HG03108 (cell line): ENCODE measurements at regions not wholly inside any gene's neighbourhood (a gene's known extent, or its start where the extent isn't known, plus 50 kb on each side); places are given as distances from the start of the nearest gene placed in this dataset.

Experiments
- ATAC-seq: cut with Tn5 transposase; IDR thresholded peaks from one replicate; pipeline ENCODE4 v1.9.1; 2021; ENCODE audit warnings: moderate library complexity; ENCODE audit not compliant: unreplicated experiment

DNA sequence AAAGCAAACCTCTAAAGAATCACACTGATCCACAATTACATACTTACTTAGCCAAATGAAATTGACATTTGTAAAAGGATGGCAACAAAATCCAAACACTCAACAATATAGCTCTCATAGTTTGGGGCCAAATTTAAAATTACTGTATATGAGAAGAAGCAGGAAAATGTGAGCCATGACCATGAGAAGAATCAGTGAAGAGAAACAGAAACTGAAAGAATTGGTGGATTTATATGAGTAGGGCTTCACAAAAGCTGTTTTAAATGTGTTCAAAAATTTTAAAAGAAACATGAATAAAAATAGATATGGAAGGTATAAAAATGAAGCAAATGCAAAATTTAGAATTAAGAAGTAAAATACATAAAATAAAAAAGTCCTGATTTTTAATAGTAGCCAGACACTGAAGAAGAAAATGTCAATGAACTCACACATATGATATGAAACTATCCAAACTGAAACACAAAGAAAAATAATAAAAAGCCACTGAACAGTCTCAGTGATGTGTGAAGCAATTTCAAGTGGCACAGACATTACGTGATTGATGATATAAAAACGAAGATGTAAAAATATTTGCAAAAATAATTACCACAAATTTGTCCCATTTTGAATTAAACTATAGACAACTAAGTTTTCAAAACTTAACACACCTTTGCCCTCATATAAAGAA lies 87.9 kb upstream of the MDGA2 start:
- ATAC-seq, result no peak

DNA sequence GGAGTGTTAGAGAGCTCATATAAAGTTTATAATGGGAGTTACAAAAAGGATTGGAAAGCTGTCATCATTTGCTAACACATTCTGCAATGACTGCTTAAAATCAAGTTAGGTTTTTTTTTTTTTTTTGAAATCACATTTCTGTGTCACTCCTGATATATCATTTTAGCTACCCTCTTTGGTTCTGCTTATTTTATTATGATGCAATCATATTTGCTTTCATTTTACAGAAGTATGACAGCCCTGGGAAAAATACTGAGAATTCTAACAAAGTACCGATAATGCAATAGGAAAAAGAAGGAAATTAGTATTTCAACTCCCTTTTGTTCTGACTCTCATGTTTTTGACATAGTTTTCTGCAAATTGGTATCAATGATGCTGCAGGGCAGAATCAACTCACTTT lies 71.6 kb upstream of the MDGA2 start:
- no peak for ATAC-seq

DNA sequence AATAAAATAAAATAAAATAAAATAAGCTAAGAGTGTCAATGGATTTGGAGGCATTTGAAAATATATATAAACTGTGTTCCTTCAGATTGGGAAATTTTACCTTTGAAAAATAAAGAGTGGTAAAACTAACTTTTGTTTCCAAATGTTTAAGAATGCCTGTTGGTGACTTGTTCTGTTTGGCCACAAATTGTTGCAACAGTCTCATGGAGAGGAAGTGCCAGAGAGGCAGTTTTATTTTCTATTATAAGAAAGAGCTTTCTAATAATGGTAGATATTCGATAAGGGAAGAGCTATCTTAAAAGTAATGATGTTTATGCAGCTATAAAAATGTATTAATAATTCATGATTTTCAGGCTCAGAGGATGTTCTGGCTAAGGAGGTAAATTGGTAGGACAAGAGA lies 68.8 kb upstream of the MDGA2 start:
- no peak for ATAC-seq

DNA sequence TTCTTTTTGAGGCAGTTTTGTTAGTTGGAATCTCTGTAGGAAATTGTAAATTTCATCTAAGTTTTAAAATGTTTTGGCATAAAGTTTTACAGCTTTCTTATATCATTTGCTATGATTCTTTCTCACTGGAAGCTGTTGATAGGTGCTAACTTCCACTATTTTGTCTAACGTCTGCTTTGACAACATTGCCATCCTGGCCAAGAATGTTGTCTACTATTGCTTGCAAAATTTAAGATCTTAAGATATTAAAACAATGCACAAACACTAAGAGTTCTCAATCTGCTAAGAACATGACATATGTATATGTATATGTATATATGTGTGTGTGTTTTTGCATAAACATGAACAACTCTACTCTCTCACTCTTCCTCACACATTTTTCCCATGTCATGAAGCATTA lies 64.1 kb upstream of the MDGA2 start:
- no peak for ATAC-seq

DNA sequence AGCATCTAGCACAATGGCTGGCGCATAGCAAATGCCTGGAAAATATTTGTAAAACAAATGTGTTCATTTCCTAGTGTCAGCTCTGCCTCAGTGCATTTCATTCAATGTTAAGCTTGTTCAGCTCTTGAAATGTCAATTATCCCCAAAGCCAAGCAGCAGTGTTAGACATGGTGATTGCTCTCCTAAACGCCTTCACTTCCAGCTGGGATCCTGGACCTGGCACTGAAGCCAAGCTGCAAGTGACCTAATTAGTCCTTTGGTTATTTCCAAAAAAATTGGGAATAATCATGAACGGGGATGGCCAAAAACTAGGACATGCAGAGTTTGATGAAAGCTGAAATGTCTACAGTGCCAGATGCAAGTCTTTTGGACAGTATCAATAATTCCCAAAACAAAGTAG lies 54.9 kb upstream of the MDGA2 start:
- ATAC-seq, result no peak
